ENCODE measurements at regions not wholly inside any gene's neighbourhood (a gene's known extent, or its start where the extent isn't known, plus 50 kb on each side); places are given as distances from the start of the nearest gene placed in this dataset.

DNA sequence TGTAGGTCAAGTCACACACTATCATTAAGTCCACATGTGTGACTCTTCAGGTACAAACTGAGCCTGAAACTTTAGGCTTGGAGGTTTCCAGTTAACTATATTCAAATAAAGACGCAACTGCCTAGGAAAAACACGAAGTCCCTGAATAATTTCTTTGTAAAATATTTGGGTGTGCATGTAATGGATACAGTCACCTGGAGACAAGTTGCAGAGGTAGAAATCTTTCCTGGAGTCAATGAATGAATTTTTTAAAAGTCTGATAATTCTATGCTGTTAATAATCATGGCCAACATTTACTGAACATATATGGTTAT is 132.7 kb downstream of the MTX3 start:
- Histone ChIP-seq H3K36me3 (no peaks in the 10 kb centered on the region), H3K27me3 (peaks cover 0 to 7% (median 0%) of the 10 kb centered on the region in 4 donors), H3K27ac (no peak overlapping the region), H3K9me3 (no peaks in the 10 kb centered on the region), H3K4me3 (no peak overlapping the region), H3K4me1 (no peaks in the 10 kb centered on the region)
- 84 to 86% methylated on average over 2 of the region's 2 CpGs for WGBS, 2 donors
- TF ChIP-seq, protein P1, sequence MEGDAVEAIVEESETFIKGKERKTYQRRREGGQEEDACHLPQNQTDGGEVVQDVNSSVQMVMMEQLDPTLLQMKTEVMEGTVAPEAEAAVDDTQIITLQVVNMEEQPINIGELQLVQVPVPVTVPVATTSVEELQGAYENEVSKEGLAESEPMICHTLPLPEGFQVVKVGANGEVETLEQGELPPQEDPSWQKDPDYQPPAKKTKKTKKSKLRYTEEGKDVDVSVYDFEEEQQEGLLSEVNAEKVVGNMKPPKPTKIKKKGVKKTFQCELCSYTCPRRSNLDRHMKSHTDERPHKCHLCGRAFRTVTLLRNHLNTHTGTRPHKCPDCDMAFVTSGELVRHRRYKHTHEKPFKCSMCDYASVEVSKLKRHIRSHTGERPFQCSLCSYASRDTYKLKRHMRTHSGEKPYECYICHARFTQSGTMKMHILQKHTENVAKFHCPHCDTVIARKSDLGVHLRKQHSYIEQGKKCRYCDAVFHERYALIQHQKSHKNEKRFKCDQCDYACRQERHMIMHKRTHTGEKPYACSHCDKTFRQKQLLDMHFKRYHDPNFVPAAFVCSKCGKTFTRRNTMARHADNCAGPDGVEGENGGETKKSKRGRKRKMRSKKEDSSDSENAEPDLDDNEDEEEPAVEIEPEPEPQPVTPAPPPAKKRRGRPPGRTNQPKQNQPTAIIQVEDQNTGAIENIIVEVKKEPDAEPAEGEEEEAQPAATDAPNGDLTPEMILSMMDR (IDR thresholded peaks at IDR 0.05), result no peak
- no peak for TF ChIP-seq POLR2A (IDR thresholded peaks at IDR 0.05)
- no peak for DNase-seq
- intact Hi-C loops (cut with DNase I), result no loop called here

DNA sequence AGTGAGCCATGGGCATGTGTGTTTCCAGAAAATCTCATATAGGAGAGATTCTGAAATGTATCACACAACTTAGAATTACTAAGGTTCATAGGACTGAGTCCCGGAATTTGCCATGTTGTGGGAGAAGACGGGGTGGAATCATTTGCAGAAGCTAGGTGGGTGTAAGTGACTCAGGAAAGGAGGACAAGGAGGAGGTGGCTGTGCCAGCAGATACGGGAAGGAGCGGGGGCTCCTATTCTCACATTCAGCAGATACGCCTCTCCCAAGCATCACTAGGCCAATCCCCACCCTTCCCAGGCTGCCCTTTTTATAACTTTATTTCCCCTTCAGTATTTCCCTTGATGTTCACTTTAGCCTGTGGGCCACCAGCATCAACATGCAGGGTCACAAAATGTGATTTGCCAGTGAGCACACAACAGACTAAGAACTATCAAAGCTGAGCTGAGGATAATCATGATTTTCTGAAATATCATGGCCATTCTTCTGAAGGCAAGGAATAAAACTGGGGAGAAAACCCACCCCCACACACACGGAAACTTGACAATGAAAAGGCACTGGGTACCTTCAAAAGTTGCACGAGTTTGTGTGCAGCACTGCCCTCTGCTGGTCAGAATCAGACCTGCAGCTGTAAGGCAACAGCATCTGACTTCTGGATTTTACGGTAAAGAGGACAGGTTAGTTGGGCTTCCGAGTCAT is 133.2 kb downstream of the MTX3 start:
- H3K27me3 ChIP-seq, result peaks cover 0 to 12% (median 0%) of the 10 kb centered on the region in 4 donors
- WGBS, 2 donors, result 34 to 38% methylated on average over 9 of the region's 9 CpGs
- H3K4me1 ChIP-seq, result no peaks in the 10 kb centered on the region
- H3K36me3 ChIP-seq, result no peaks in the 10 kb centered on the region
- TF ChIP-seq POLR2A (IDR thresholded peaks at IDR 0.05), result no peak
- TF ChIP-seq, protein P1 (IDR thresholded peaks at IDR 0.05), result peak; percentile 83 to 97 (median 90)
- H3K9me3 ChIP-seq, result no peaks in the 10 kb centered on the region
- H3K4me3 ChIP-seq, result no peak overlapping the region
- no peak for DNase-seq
- no peak overlapping the region for H3K27ac ChIP-seq
- intact Hi-C loops (cut with DNase I), result no loop called here

GRCh38 chr5:79856456-79857055 is 134.5 kb downstream of the MTX3 start:
- Histone ChIP-seq H3K27ac (no peak overlapping the region), H3K9me3 (no peaks in the 10 kb centered on the region), H3K4me1 (no peaks in the 10 kb centered on the region), H3K27me3 (peaks cover 0 to 15% (median 0%) of the 10 kb centered on the region in 4 donors), H3K36me3 (no peaks in the 10 kb centered on the region), H3K4me3 (no peak overlapping the region)
- no peak for DNase-seq
- TF ChIP-seq, protein P1 (IDR thresholded peaks at IDR 0.05), result no peak
- no peak for TF ChIP-seq POLR2A (IDR thresholded peaks at IDR 0.05)
- intact Hi-C loops (cut with DNase I), result no loop called here
- 85 to 88% methylated on average over 9 of the region's 9 CpGs for WGBS, 2 donors

DNA sequence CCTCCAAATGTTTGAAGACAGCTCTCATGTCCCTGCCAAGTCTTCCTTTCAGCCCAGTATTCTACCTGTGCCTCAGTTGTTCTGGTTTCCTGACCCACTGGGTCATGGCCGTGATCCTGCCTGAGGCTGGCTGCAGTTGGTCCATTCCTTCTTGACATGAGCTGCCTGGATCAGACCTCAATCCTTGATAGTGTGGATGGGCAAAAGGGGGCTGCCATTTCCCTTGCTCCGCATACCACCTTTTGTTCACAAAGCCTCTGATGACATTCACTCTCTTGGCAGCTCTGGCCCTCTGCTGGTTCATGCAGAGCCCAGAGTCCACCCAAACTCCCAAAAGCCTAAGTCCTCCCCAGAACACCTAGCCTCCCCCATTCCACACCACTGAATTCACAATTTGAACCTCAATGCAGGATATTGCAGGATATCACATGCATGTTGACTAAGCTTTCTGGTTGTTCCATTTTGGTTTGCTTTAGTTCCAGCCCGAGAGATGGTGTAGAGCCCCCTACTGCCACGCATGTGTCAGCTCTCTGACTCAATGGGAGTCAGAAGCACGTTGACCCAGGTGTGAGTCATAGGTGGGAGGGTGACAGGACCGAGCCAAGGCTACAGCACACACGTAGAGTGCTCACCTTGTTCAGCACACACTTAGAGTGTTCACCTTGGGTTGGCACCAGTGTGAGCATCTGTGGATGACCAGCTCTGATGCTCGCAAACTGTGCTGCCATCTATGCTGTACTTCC is 137.2 kb downstream of the MTX3 start:
- intact Hi-C loops (cut with DNase I), result no loop called here
- Histone ChIP-seq H3K4me1 (no peaks in the 10 kb centered on the region), H3K27ac (no peak overlapping the region), H3K36me3 (no peaks in the 10 kb centered on the region), H3K9me3 (no peaks in the 10 kb centered on the region), H3K4me3 (no peak overlapping the region), H3K27me3 (peaks cover 0 to 15% (median 0%) of the 10 kb centered on the region in 4 donors)
- 91 to 96% methylated on average over 2 to 3 of the region's 8 CpGs for WGBS, 2 donors
- DNase-seq, result no peak
- TF ChIP-seq, protein P1 (IDR thresholded peaks at IDR 0.05), result peak in 1 of 6 experiments; percentile 10
- TF ChIP-seq POLR2A (IDR thresholded peaks at IDR 0.05), result no peak

- no peak overlapping the region for H3K27ac ChIP-seq
- DNase-seq, result no peak
- H3K9me3 ChIP-seq, result no peaks in the 10 kb centered on the region
- no peaks in the 10 kb centered on the region for H3K36me3 ChIP-seq
- WGBS, 2 donors, result 79 to 100% methylated on average over 1 to 2 of the region's 3 CpGs
- peaks cover 0 to 15% (median 0%) of the 10 kb centered on the region in 4 donors for H3K27me3 ChIP-seq
- no peak for TF ChIP-seq POLR2A (IDR thresholded peaks at IDR 0.05)
- TF ChIP-seq, protein P1 (IDR thresholded peaks at IDR 0.05), result no peak
- no peaks in the 10 kb centered on the region for H3K4me1 ChIP-seq
- intact Hi-C loops (cut with DNase I), result no loop called here
- no peak overlapping the region for H3K4me3 ChIP-seq
These were observed 138.0 kb downstream of the MTX3 start for GRCh38 chr5:79853028-79853427.

All from esophagus squamous epithelium (tissue), 5 donors.